Uterus (tissue), 2 donors: ENCODE measurements at regions not wholly inside any gene's neighbourhood (a gene's known extent, or its start where the extent isn't known, plus 50 kb on each side); places are given as distances from the start of the nearest gene placed in this dataset.

Experiments used
- POLR2A ChIP-seq, 2 donors: fragments of 450-650 bp; IDR thresholded peaks; one replicate each; pipeline ENCODE4 v1.6.1; 2016; ENCODE audit warnings: antibody characterized with exemption in 2 of 2, mild to moderate bottlenecking in 1 of 2, moderate library complexity in 1 of 2
- TF ChIP-seq, protein P1 (sequence below), 4 experiments: fragments of 200-600 bp in 2 of 4; fragments of 450-650 bp in 2 of 4; sonication (generic) in 2 of 4; IDR thresholded peaks; one replicate each; pipeline ENCODE4 v1.5.1; 2016 to 2019; ENCODE audit warnings: antibody characterized with exemption in 4 of 4, mild to moderate bottlenecking in 2 of 4, moderate library complexity in 1 of 4

DNA sequence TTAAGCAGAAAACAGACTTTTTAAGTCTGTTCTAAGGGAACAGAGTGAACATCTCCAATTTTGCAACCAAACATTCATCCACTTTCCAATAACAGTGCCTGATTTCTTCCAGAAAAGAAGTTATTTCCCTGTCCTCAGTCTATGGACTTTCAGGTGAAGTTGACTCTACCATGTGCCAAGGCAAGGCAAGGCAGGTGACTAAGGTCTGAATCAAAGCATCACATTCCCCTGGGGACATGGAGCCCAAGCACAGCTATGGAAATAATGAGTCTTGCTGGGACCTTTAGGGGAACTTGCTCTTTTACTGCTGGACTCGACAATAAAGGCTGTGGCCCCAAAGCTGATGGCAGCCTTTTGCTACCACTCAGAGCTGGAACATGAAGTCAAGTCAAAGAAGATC is 182.2 kb downstream of the FGFR2 start:
- no peak for TF ChIP-seq POLR2A (IDR thresholded peaks at IDR 0.05)
- TF ChIP-seq, protein P1, sequence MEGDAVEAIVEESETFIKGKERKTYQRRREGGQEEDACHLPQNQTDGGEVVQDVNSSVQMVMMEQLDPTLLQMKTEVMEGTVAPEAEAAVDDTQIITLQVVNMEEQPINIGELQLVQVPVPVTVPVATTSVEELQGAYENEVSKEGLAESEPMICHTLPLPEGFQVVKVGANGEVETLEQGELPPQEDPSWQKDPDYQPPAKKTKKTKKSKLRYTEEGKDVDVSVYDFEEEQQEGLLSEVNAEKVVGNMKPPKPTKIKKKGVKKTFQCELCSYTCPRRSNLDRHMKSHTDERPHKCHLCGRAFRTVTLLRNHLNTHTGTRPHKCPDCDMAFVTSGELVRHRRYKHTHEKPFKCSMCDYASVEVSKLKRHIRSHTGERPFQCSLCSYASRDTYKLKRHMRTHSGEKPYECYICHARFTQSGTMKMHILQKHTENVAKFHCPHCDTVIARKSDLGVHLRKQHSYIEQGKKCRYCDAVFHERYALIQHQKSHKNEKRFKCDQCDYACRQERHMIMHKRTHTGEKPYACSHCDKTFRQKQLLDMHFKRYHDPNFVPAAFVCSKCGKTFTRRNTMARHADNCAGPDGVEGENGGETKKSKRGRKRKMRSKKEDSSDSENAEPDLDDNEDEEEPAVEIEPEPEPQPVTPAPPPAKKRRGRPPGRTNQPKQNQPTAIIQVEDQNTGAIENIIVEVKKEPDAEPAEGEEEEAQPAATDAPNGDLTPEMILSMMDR (IDR thresholded peaks at IDR 0.05), result no peak
